GM12878 (cell line): ENCODE measurements at regions not wholly inside any gene's neighbourhood (a gene's known extent, or its start where the extent isn't known, plus 50 kb on each side); places are given as distances from the start of the nearest gene placed in this dataset.
"Not testable (repeated sequence)": the region's sequence is repeated elsewhere in the genome, so short reads cannot be mapped to it uniquely, and the experiment has no call there.

ENCODE experiments used
- ATAC-seq: fragments of 200-7000 bp; cut with Tn5 transposase; 3 replicates; pipeline ENCODE4 v1.9.1; 2020; ENCODE audit warnings: mild to moderate bottlenecking, moderate library complexity
- BruUV-seq: library from RNA; stranded (reverse); fragments of 400-500 nt; replicated peaks from 2 replicates; lab custom pipeline; 2021; lab: Mats Ljungman, UMichigan
- CTCF ChIA-PET: fragments of 300-600 bp; sonication (Branson Sonifier 250); formaldehyde crosslinking; extraction: SDS; loops from one replicate; lab custom pipeline; 2021; ENCODE audit warnings: inconsistent platforms; lab: Yijun Ruan, JAX
- POLR2A ChIA-PET: fragments of 350-600 bp; formaldehyde crosslinking; extraction: SDS; loops from one replicate; lab custom pipeline; 2021; ENCODE audit warnings: inconsistent platforms; lab: Charles Lee
- RAD21 ChIA-PET: fragments of 300-600 bp; sonication (Branson Sonifier 250); formaldehyde crosslinking; loops from one replicate; lab custom pipeline; 2023; ENCODE audit warnings: antibody characterized with exemption; ENCODE audit not compliant: unreplicated experiment; lab: Charles Lee
- SMC1A ChIA-PET: fragments of 300-600 bp; sonication (Branson Sonifier 250); formaldehyde crosslinking; loops from one replicate; lab custom pipeline; 2023; ENCODE audit not compliant: unreplicated experiment, uncharacterized antibody; lab: Charles Lee
- DNase-seq: peaks from one replicate; pipeline ENCODE4 v3.0.0-alpha.2; 2011; ENCODE audit warnings: low read depth, low spot score
- FAIRE-seq: peaks from 3 replicates; lab custom pipeline; 2011; peaks lifted over from hg19 to GRCh38; lab: Jason Lieb, UNC
- H2AFZ ChIP-seq: 2 replicates; pipeline ENCODE4 v1.6.0; 2011; ENCODE audit warnings: low read depth, low read length, control low read depth; ENCODE audit not compliant: control insufficient read depth
- H3K27ac ChIP-seq: 2 replicates; pipeline ENCODE4 v1.5.1; 2011; ENCODE audit warnings: control low read depth; ENCODE audit not compliant: control insufficient read depth, insufficient read depth
- H3K27me3 ChIP-seq, 2 experiments: replicated peaks in 1 of 2; 2 replicates each; pipeline versions ENCODE4 v1.6.0 to v1.6.1; 2011; ENCODE audit warnings: low read length in 1 of 2; ENCODE audit not compliant: control insufficient read depth in 2 of 2, insufficient read depth in 2 of 2
- H3K36me3 ChIP-seq, 2 experiments: 2 replicates each; pipeline ENCODE4 v1.5.1; 2011; ENCODE audit warnings: low read length in 1 of 2; ENCODE audit not compliant: control insufficient read depth in 2 of 2, insufficient read depth in 2 of 2
- H3K4me1 ChIP-seq: 2 replicates; pipeline ENCODE4 v1.6.1; 2011; ENCODE audit warnings: mild to moderate bottlenecking, low read length, moderate library complexity, mixed read lengths; ENCODE audit not compliant: control insufficient read depth, insufficient read depth
- H3K4me2 ChIP-seq: 2 replicates; pipeline ENCODE4 v1.6.0; 2011; ENCODE audit warnings: control low read depth; ENCODE audit not compliant: control insufficient read depth, insufficient read depth
- H3K4me3 ChIP-seq: fragments of 200-600 bp; sonication (generic); 2 replicates; pipeline ENCODE4 v1.5.1; 2016
- H3K79me2 ChIP-seq: 2 replicates; pipeline ENCODE4 v1.6.0; 2011; ENCODE audit warnings: low read length; ENCODE audit not compliant: control insufficient read depth, insufficient read depth
- H3K9ac ChIP-seq: 2 replicates; pipeline ENCODE4 v1.8.0; 2011; ENCODE audit warnings: low read length, control low read depth, mixed read lengths; ENCODE audit not compliant: control insufficient read depth, insufficient read depth
- H3K9me3 ChIP-seq: replicated peaks from 3 replicates; pipeline ENCODE4 v1.5.1; 2011; ENCODE audit warnings: mild to moderate bottlenecking, low read length; ENCODE audit not compliant: control insufficient read depth, insufficient read depth
- H4K20me1 ChIP-seq: 2 replicates; pipeline ENCODE4 v1.6.0; 2011; ENCODE audit not compliant: control insufficient read depth, insufficient read depth
- BHLHE40 ChIP-seq, 2 experiments: fragments of 450-650 bp in 1 of 2; IDR thresholded peaks; 2 replicates each; pipeline ENCODE4 v1.6.1; 2011 to 2017; ENCODE audit warnings: low read depth in 2 of 2, borderline replicate concordance in 1 of 2, improper control_type of control experiment in 1 of 2, low read length in 1 of 2, mild to moderate bottlenecking in 1 of 2
- CHD1 ChIP-seq: IDR thresholded peaks from 2 replicates; pipeline ENCODE4 v1.6.1; 2012; ENCODE audit warnings: low read depth, low read length, improper control_type of control experiment
- NFIC ChIP-seq: IDR thresholded peaks from 2 replicates; pipeline ENCODE4 v1.6.1; 2012; ENCODE audit warnings: low read depth, mild to moderate bottlenecking, inconsistent platforms, low read length, moderate library complexity
- NR2C1 ChIP-seq: fragments of 450-650 bp; IDR thresholded peaks from 2 replicates; pipeline ENCODE4 v1.6.1; 2017; ENCODE audit warnings: antibody characterized with exemption, mild to moderate bottlenecking, moderate library complexity
- RBBP5 ChIP-seq: fragments of 200-600 bp; sonication (generic); conservative IDR thresholded peaks from 2 replicates; pipeline ENCODE4 v1.6.1; 2016
- SPI1 ChIP-seq: IDR thresholded peaks from 2 replicates; pipeline ENCODE4 v1.6.1; 2011; ENCODE audit warnings: low read depth, mild to moderate bottlenecking, low read length, moderate library complexity, borderline replicate concordance; ENCODE audit not compliant: insufficient read depth
- TCF7 ChIP-seq: IDR thresholded peaks from 2 replicates; pipeline ENCODE4 v1.6.1; 2014; ENCODE audit warnings: antibody characterized with exemption, borderline replicate concordance
- ZNF384 ChIP-seq: IDR thresholded peaks from 2 replicates; pipeline ENCODE4 v1.6.1; 2012; ENCODE audit warnings: low read depth, mild to moderate bottlenecking, low read length, improper control_type of control experiment, borderline replicate concordance
- WGBS: methylation state at CpG from one replicate; pipeline ENCODE4 v1.1.6; 2016; ENCODE audit warnings: low lambda C conversion rate; ENCODE audit not compliant: insufficient replicate concordance, insufficient coverage; ENCODE audit errors: missing lambda C conversion rate; 5-methylcytosine and 5-hydroxymethylcytosine counted together
- in situ Hi-C: fragments of 300-500 bp; cut with MboI; formaldehyde crosslinking; loops from 9 replicates; pipeline ENCODE4 v1.14.3; 2018; ENCODE audit warnings: mixed read lengths
- intact Hi-C: fragments of 100-400 bp; cut with micrococcal nuclease; formaldehyde crosslinking; loops from one replicate; pipeline ENCODE4 v1.14.2; 2022; ENCODE audit not compliant: unreplicated experiment
- TF ChIP-seq, protein P1 (sequence below): IDR thresholded peaks from 2 replicates; pipeline ENCODE4 v1.6.1; 2012; ENCODE audit warnings: low read length, inconsistent platforms
- TF ChIP-seq, protein P2 (sequence below): fragments of 450-650 bp; IDR thresholded peaks from 2 replicates; pipeline ENCODE4 v1.6.1; 2014; ENCODE audit warnings: mild to moderate bottlenecking

DNA sequence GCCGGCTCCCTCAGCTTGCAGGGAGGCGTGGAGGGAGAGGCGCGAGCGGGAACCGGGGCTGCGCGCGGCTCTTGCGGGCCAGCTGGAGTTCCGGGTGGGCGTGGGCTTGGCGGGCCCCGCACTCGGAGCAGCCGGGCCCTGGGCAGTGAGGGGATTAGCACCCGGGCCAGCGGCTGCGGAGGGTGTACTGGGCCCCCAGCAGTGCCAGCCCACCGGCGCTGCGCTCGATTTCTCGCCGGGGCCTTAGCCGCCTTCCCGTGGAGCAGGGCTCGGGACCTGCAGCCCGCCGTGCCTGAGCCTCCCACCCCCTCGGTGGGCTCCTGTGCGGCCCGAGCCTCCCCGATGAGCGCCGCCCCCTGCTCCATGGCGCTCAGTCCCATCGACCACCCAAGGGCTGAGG lies 588.9 kb upstream of the SLC35B3 start:
- H3K4me1 ChIP-seq, BruUV-seq, DNase-seq, SMC1A ChIA-PET, intact Hi-C loops, H3K27ac ChIP-seq, H2AFZ ChIP-seq, H3K4me2 ChIP-seq, H4K20me1 ChIP-seq, H3K4me3 ChIP-seq, H3K9ac ChIP-seq, RAD21 ChIA-PET, POLR2A ChIA-PET, H3K9me3 ChIP-seq, FAIRE-seq, ATAC-seq, H3K36me3 ChIP-seq, CTCF ChIA-PET, H3K79me2 ChIP-seq, H3K27me3 ChIP-seq, in situ Hi-C loops: not testable (repeated sequence)
- 77% methylated on average over 19 of the region's 38 CpGs for WGBS

DNA sequence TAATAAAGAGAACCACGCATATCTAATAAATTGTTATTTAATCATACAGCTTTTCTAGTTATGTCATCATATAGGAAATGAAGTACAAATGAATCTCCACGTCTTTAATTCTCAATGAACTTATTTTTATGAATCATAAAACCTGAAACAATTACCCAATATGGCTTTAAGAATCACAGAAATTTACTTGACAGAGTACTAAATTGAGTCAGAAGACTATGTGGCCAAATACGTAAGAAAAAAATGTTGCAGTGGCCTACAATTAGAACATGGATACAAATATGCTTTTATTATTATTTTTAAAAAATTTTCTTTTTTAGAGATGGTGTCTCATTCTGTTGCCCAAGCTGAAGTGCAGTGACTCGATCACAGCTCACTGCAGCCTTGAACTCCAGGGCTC lies 584.7 kb upstream of the SLC35B3 start:
- ChIA-PET RAD21 (no interaction called here), CTCF (no interaction called here), POLR2A (no interaction called here), SMC1A (no interaction called here)
- ATAC-seq = no peak
- Histone ChIP-seq H3K27ac (no peak overlapping the region), H3K79me2 (no peaks in the 10 kb centered on the region), H3K4me3 (no peak overlapping the region), H3K9ac (no peak overlapping the region), H4K20me1 (no peaks in the 10 kb centered on the region), H3K4me1 (no peaks in the 10 kb centered on the region), H3K4me2 (no peak overlapping the region), H3K9me3 (no peaks in the 10 kb centered on the region), H2AFZ (no peak overlapping the region), H3K36me3 (no peaks in the 10 kb centered on the region)
- no peak for FAIRE-seq
- DNase-seq = no peak
- in situ Hi-C loops (no loop called here), intact Hi-C loops (no loop called here)
- BruUV-seq = no TSS peak
- no peak for TF ChIP-seq NR2C1
- no peak for TF ChIP-seq ZNF384
- no peak for TF ChIP-seq BHLHE40 (IDR thresholded peaks at IDR 0.05; ENCODE audit: borderline replicate concordance in 1 of 2, low read depth in 2 of 2, low read length in 1 of 2)
- TF ChIP-seq RBBP5 = no peak
- TF ChIP-seq, protein P1, sequence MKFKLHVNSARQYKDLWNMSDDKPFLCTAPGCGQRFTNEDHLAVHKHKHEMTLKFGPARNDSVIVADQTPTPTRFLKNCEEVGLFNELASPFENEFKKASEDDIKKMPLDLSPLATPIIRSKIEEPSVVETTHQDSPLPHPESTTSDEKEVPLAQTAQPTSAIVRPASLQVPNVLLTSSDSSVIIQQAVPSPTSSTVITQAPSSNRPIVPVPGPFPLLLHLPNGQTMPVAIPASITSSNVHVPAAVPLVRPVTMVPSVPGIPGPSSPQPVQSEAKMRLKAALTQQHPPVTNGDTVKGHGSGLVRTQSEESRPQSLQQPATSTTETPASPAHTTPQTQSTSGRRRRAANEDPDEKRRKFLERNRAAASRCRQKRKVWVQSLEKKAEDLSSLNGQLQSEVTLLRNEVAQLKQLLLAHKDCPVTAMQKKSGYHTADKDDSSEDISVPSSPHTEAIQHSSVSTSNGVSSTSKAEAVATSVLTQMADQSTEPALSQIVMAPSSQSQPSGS = no peak
- no peak for TF ChIP-seq TCF7
- TF ChIP-seq SPI1 = no peak
- no peak for TF ChIP-seq NFIC
- TF ChIP-seq CHD1 = no peak
- TF ChIP-seq, protein P2, sequence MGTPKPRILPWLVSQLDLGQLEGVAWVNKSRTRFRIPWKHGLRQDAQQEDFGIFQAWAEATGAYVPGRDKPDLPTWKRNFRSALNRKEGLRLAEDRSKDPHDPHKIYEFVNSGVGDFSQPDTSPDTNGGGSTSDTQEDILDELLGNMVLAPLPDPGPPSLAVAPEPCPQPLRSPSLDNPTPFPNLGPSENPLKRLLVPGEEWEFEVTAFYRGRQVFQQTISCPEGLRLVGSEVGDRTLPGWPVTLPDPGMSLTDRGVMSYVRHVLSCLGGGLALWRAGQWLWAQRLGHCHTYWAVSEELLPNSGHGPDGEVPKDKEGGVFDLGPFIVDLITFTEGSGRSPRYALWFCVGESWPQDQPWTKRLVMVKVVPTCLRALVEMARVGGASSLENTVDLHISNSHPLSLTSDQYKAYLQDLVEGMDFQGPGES = no peak
- TF ChIP-seq, all 136 proteins: peak for 0
- H3K27me3 ChIP-seq = no peaks in the 10 kb centered on the region
- WGBS = 10% methylated on average over 4 of the region's 4 CpGs
